ENCODE measurements at regions not wholly inside any gene's neighbourhood (a gene's known extent, or its start where the extent isn't known, plus 50 kb on each side); places are given as distances from the start of the nearest gene placed in this dataset.
"Not testable (repeated sequence)": the region's sequence is repeated elsewhere in the genome, so short reads cannot be mapped to it uniquely, and the experiment has no call there.

DNA sequence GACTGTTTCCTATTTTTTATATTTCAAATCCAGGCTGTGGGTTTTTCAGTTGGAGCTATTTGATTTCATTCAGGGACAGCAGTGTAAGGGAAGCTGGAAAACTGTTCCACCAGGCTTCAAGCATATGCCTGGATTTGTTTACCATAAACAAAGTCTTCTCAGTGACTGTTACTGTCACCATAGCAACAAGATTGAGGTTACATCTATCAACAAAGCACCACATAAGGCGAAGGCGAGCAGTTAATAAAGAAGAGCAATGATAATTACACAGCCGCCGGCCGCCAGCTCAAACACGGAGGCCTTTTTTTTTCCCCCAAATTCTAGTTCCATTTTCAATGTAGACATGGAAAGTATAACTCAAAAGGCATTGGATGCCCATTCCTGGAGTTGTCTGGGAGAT, 553.7 kb upstream of the SYT4 start:
- no peak overlapping the region for H3K27ac ChIP-seq
- TF ChIP-seq CTCF (IDR thresholded peaks at IDR 0.05): no peak
- no peak for TF ChIP-seq ZFX (IDR thresholded peaks at IDR 0.05; ENCODE audit: borderline replicate concordance)

DNA sequence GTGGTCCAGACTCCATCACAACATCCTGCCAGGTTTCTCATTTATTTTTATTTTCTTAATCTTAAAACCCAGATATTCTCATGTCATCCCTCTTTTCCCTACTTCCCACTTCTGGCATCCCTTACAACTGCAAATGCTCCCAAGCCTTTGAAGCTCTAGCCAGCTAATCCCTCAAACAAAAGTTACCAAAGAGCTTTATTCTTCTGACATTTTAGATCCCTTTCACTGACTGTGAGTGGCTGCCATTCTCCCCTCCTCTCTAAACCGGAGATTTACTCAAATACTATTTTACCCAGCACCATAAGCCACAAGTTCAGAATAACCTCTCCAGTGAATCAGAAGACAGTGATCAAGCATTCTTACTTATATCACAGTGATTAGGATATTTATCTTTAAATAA, 569.0 kb upstream of the SYT4 start:
- H3K27ac ChIP-seq: no peak overlapping the region

DNA sequence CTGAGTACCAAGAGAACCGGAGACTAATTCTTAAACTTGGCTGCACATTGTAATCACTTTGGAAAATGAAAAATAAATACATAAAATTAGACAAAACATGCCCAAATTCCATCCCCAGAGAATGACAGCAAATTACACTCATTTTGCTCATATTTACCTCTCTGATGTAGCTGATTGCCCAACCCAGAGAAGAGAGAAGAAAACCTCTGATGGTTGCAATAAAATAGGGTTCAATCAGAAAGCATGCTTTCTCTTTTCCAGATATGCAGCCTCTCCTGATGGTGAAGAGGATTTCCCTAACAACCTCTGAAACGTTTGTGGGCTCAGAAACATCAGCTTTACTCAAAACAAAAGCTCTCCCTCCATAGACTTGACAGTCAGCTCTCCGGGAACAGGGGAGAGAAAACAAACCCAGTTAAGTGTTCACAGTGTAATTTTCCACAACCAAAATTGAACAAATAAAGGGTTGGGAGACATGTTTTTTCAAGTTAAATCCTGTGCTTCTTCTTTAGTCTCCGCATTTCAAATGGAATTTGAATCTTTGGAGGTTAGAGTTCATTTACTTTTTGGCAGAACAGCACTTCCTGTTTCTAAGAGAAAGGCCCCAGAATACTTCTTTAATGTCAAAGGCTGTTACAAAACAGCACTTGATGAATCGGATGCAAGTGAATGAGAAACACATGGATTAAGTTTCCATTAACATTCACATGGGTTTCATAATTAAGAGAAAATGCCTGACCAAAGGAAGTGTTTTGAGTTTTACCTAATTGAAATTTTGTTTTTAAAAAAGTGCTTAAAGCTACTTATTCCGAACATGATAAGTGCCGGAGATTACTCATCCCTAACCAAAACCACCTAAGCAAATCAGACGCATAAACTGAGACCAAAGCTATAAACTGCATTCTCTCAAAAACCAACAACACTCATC, 570.1 kb upstream of the SYT4 start:
- TF ChIP-seq CTCF (IDR thresholded peaks at IDR 0.05) (no peak), ZFX (IDR thresholded peaks at IDR 0.05; ENCODE audit: borderline replicate concordance) (no peak)
- no peak overlapping the region for H3K27ac ChIP-seq

More for the DNA sequence above, 569.0 kb upstream of the SYT4 start:
- TF ChIP-seq ZFX (IDR thresholded peaks at IDR 0.05; ENCODE audit: borderline replicate concordance) (no peak), CTCF (IDR thresholded peaks at IDR 0.05) (no peak)

GRCh38 chr18:43849831-43850230, 572.5 kb upstream of the SYT4 start:
- not testable (repeated sequence) for H3K27ac ChIP-seq

- H3K27ac ChIP-seq: no peak overlapping the region
- TF ChIP-seq ZFX (IDR thresholded peaks at IDR 0.05; ENCODE audit: borderline replicate concordance) (no peak), CTCF (IDR thresholded peaks at IDR 0.05) (no peak)
Measured at GRCh38 chr18:43855376-43855775, 578.1 kb upstream of the SYT4 start.

GRCh38 chr18:43863180-43863579, 585.9 kb upstream of the SYT4 start:
- no peak overlapping the region for H3K27ac ChIP-seq
- no peak for TF ChIP-seq CTCF (IDR thresholded peaks at IDR 0.05)
- TF ChIP-seq ZFX (IDR thresholded peaks at IDR 0.05; ENCODE audit: borderline replicate concordance): no peak

DNA sequence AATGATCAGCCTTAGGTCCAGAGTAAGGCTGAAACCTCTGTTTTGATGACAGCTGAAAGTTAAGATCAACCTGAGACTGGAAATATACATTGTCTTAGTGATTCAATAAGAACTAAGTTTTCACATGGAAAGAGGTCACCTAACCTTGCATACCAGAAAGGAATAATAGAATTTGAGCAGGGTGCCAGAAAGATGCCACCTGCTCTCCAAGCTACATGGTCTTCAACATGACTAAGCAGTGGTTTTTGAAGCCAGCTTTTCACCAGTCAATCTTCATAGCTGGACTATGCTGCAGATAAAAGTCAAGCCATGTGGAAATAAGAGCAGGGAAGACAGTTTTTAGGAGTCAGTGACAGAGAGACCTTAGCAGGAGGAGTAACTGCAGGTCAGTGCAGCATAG, 589.4 kb upstream of the SYT4 start:
- no peak for TF ChIP-seq ZFX (IDR thresholded peaks at IDR 0.05; ENCODE audit: borderline replicate concordance)
- no peak for TF ChIP-seq CTCF (IDR thresholded peaks at IDR 0.05)

More for the DNA sequence above, 589.4 kb upstream of the SYT4 start:
- no peak overlapping the region for H3K27ac ChIP-seq
